Testis (tissue), 2 donors: ENCODE measurements at regions not wholly inside any gene's neighbourhood (a gene's known extent, or its start where the extent isn't known, plus 50 kb on each side); places are given as distances from the start of the nearest gene placed in this dataset.

Experiments used
- DNase-seq: peaks from one replicate; pipeline ENCODE4 v3.0.0-alpha.2; 2019
- H3K27ac ChIP-seq, 2 donors: fragments of 200-600 bp; sonication (generic); one replicate each; pipeline ENCODE4 v1.5.1; 2019
- H3K27me3 ChIP-seq: fragments of 200-600 bp; sonication (generic); one replicate; pipeline ENCODE4 v1.5.1; 2019
- H3K36me3 ChIP-seq: fragments of 200-600 bp; sonication (generic); one replicate; pipeline ENCODE4 v1.5.1; 2017; ENCODE audit warnings: low read depth; ENCODE audit errors: missing control alignments
- H3K4me1 ChIP-seq: fragments of 200-600 bp; sonication (generic); one replicate; pipeline ENCODE4 v1.5.1; 2019
- H3K4me3 ChIP-seq, 2 donors: fragments of 200-600 bp; sonication (generic); one replicate each; pipeline ENCODE4 v1.5.1; 2017 to 2019
- H3K9me3 ChIP-seq: fragments of 200-600 bp; sonication (generic); one replicate; pipeline ENCODE4 v1.5.1; 2017
- CTCF ChIP-seq, 3 experiments: fragments of 450-650 bp in 2 of 3; fragments of 200-600 bp in 1 of 3; sonication (generic) in 1 of 3; IDR thresholded peaks; one replicate each; pipeline ENCODE4 v1.5.1; 2016 to 2019; ENCODE audit warnings: antibody characterized with exemption in 3 of 3, mild to moderate bottlenecking in 2 of 3, moderate library complexity in 1 of 3
- POLR2A ChIP-seq: fragments of 450-650 bp; IDR thresholded peaks from one replicate; pipeline ENCODE4 v1.6.1; 2017; ENCODE audit warnings: antibody characterized with exemption, mild to moderate bottlenecking, moderate library complexity
- WGBS, 2 donors: methylation state at CpG; one replicate each; pipeline ENCODE4 v1.1.5; 2018; 5-methylcytosine and 5-hydroxymethylcytosine counted together
- intact Hi-C: fragments of 100-400 bp; cut with DNase I; formaldehyde crosslinking; loops from one replicate; pipeline ENCODE4 v1.15.1; 2023; ENCODE audit warnings: low total_unique reads

- 98 to 100% methylated on average over 3 to 7 of the region's 7 CpGs for WGBS, 2 donors
- DNase-seq: no peak
- no peaks in the 10 kb centered on the region for H3K9me3 ChIP-seq
- no peaks in the 10 kb centered on the region for H3K4me1 ChIP-seq
- no peak overlapping the region for H3K27ac ChIP-seq
- TF ChIP-seq POLR2A (no peak), CTCF (IDR thresholded peaks at IDR 0.05) (no peak)
- no peaks in the 10 kb centered on the region for H3K36me3 ChIP-seq
- H3K4me3 ChIP-seq: no peak overlapping the region
- intact Hi-C loops: no loop called here
- H3K27me3 ChIP-seq: no peaks in the 10 kb centered on the region
Observed at GRCh38 chr4:3676196-3676595, 90.0 kb upstream of the ADRA2C start.

GRCh38 chr4:3675251-3676115 is 90.7 kb upstream of the ADRA2C start:
- no peaks in the 10 kb centered on the region for H3K27me3 ChIP-seq
- no peaks in the 10 kb centered on the region for H3K9me3 ChIP-seq
- TF ChIP-seq POLR2A (no peak), CTCF (IDR thresholded peaks at IDR 0.05) (no peak)
- WGBS, 2 donors: 86 to 95% methylated on average over 16 to 31 of the region's 32 CpGs
- H3K27ac ChIP-seq: no peak overlapping the region
- intact Hi-C loops: no loop called here
- no peak overlapping the region for H3K4me3 ChIP-seq
- no peaks in the 10 kb centered on the region for H3K36me3 ChIP-seq
- no peaks in the 10 kb centered on the region for H3K4me1 ChIP-seq
- DNase-seq: no peak

GRCh38 chr4:3674479-3674851 is 91.7 kb upstream of the ADRA2C start:
- WGBS, 2 donors: 34 to 45% methylated on average over 7 of the region's 7 CpGs
- no peaks in the 10 kb centered on the region for H3K36me3 ChIP-seq
- no peaks in the 10 kb centered on the region for H3K4me1 ChIP-seq
- no peak overlapping the region for H3K27ac ChIP-seq
- no peak overlapping the region for H3K4me3 ChIP-seq
- intact Hi-C loops: no loop called here
- H3K9me3 ChIP-seq: no peaks in the 10 kb centered on the region
- TF ChIP-seq CTCF (IDR thresholded peaks at IDR 0.05) (no peak), POLR2A (no peak)
- H3K27me3 ChIP-seq: no peaks in the 10 kb centered on the region
- DNase-seq: peak; percentile 28

GRCh38 chr4:3673716-3674478 is 92.3 kb upstream of the ADRA2C start:
- intact Hi-C loops: no loop called here
- no peak overlapping the region for H3K27ac ChIP-seq
- H3K27me3 ChIP-seq: no peaks in the 10 kb centered on the region
- TF ChIP-seq POLR2A (no peak), CTCF (IDR thresholded peaks at IDR 0.05) (no peak)
- DNase-seq: peak; percentile 47
- H3K4me3 ChIP-seq: no peak overlapping the region
- WGBS, 2 donors: 56 to 68% methylated on average over 13 of the region's 13 CpGs
- no peaks in the 10 kb centered on the region for H3K36me3 ChIP-seq
- H3K4me1 ChIP-seq: no peaks in the 10 kb centered on the region
- no peaks in the 10 kb centered on the region for H3K9me3 ChIP-seq
